SKM-1 treated with dmso at 0.1 percent for 144 hours (cell line): ENCODE measurements at regions not wholly inside any gene's neighbourhood (a gene's known extent, or its start where the extent isn't known, plus 50 kb on each side); places are given as distances from the start of the nearest gene placed in this dataset.
A peak's percentile ranks its signal among the peaks of the same experiment; 100 is the strongest.

Experiments used
- DNase-seq: peaks from one replicate; lab custom pipeline; 2025; ENCODE audit not compliant: unreplicated experiment; lab: John Stamatoyannopoulos, UW

- DNase-seq: no peak
Measured at GRCh38 chr5:164649266-164649665, 1143.8 kb downstream of the MAT2B start.

DNA sequence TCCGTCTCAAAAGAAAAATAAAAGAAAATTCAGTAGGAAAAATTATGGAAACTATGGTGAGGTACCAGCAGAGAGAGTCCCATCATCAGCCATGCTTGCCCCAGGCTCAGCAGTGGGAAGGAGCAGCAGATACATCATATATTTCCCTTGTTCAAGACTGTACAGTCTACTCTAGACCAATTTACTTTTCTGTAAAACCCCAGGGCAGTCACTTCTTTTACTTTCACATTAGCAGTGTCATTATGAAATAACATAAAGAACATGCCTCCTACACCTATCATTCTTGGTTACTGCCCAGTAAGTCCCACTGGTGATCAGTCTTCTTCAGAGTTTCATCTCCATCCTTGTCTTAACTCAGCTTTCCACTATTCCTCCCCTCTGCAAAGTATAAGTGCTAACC lies 1145.0 kb downstream of the MAT2B start:
- no peak for DNase-seq

GRCh38 chr5:164651546-164652275 lies 1146.3 kb downstream of the MAT2B start:
- no peak for DNase-seq

GRCh38 chr5:164652276-164652660 lies 1146.8 kb downstream of the MAT2B start:
- DNase-seq: peak; percentile 31

DNA sequence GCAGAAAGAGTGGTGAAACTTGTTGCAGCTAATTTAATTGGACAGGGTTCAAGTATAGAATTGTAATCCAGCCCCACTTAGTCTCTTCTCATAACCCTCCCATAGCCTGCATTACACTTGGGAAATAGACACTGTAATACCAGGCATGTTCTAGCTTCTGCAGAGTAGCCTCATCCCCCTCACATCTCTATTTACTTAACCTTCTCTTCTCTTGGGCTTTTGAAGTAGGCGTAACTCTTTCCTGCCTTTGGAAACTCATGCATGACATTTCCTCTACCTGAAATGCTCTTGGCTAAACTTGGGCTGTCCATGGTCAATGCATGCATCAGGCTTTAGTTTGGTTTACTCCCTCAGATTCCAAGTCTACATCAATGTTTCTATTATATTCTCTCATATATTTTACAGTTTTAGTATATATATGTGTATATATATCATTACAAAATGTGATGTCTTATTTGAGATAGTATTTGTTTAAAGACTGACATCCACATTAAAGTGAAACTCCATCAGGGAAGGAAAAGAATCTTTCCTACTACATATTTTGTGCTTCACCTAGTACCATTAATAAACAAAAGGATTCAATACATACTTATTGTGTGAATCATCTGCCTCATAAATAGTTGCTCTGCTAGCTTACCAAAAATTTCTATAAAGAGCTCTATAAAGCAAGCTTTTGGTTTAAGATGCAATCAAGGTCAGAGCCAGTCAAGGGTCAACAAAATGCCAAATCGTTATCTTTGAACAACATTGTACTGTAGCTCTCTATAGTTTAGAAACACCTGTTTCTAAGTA lies 1158.0 kb downstream of the MAT2B start:
- DNase-seq: no peak

DNA sequence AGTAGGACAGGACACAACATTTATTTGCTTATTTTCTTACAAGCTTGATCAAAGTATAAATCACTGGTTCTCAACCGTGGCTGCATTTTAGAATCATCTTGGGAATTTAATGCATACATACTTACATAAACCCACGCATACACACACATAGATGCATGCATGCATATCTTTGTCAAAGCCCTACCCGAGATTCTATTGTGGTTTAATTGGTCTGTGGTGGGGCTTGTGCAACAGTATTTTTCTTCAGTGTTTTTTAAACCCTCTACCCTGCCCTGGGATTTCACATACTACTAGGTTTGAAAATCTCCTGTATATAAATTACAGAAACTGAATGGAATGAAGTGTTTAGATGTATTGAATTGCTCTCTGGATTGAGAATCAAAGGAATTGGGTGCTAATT lies 1166.2 kb downstream of the MAT2B start:
- DNase-seq: no peak

GRCh38 chr5:164672205-164672604 lies 1166.8 kb downstream of the MAT2B start:
- DNase-seq: no peak

DNA sequence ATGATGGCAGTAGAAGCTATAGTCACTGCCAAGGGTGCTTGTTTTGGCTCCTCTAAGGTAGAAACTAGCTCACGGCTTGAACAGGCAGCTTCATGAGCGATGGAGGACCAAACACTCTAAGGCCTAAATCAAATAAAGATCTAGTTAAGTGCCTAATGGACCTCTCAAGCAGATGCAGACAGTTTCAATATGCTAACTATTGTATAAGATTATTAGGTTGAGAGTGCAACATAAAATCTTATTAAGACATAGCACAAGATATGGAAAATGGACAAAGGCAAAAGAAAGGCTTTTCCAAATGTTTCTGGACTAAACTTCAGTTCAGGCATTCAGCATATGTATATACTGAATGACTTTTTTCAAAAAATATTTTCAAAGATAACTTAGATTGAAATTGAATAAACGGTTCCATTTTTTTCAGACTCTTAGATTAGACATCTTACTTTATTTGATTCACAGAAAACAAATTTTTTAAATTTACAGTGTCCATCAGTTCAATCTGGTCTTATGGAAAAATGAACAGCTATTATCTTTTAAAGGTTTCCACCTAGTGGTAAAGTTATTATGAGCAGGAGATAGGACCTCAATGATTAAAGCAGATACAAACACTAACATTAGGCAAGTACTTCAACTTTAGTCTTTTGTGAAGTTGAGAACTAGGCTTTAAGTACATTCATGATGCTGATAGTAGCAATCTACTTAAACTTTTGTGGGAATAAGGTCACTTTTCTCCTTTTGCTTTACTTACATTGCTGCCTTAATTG lies 1167.7 kb downstream of the MAT2B start:
- no peak for DNase-seq

DNA sequence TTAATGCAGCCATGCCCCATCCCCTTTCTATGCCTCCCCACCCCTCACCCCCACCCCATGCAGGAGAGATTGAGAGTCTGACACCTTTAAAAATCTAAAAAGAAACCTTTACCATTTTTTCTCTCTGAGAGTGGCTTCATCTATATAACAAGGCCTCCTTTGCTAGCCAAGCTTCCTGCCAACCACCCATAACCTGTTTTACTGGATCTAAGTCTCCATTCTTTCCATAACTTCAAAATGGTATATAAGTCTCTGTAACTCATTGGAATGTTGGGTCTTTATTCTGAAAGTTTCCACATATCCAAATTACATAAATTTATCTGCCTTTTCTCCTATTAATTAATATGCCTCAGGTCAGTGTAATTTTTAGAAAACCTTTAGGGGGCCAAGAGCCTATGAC lies 1174.0 kb downstream of the MAT2B start:
- no peak for DNase-seq

- DNase-seq: no peak
Measured at GRCh38 chr5:164680216-164680615, 1174.8 kb downstream of the MAT2B start.

- no peak for DNase-seq
Measured at GRCh38 chr5:164680812-164681520, 1175.5 kb downstream of the MAT2B start.

- DNase-seq: no peak
Measured at GRCh38 chr5:164687391-164687790, 1182.0 kb downstream of the MAT2B start.

DNA sequence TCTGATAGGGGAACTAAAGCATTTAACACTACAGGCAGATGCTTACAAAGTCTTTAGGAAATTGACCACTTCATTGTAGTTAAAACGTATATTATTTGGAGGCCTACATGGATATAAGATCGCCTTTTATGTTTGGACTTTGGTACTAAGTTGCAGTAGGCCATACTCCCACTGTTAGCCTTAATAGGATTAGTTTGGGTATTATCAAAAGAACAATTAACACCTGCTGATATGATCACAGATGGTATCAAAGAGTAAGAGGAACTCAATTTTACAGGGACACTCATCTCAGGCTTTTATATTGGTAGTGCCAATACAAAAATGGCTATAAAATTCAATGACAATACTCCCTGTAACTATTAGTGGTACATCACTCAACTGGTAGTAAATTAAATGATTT lies 1183.0 kb downstream of the MAT2B start:
- no peak for DNase-seq

GRCh38 chr5:164708831-164709230 lies 1203.4 kb downstream of the MAT2B start:
- DNase-seq: no peak

- DNase-seq: no peak
Measured at GRCh38 chr5:164713682-164714081, 1208.3 kb downstream of the MAT2B start.

- DNase-seq: no peak
Measured at GRCh38 chr5:164721116-164721515, 1215.7 kb downstream of the MAT2B start.

GRCh38 chr5:164721656-164722055 lies 1216.2 kb downstream of the MAT2B start:
- DNase-seq: no peak

- no peak for DNase-seq
Measured at GRCh38 chr5:164722702-164723101, 1217.3 kb downstream of the MAT2B start.

GRCh38 chr5:164727012-164727411 lies 1221.6 kb downstream of the MAT2B start:
- DNase-seq: no peak

DNA sequence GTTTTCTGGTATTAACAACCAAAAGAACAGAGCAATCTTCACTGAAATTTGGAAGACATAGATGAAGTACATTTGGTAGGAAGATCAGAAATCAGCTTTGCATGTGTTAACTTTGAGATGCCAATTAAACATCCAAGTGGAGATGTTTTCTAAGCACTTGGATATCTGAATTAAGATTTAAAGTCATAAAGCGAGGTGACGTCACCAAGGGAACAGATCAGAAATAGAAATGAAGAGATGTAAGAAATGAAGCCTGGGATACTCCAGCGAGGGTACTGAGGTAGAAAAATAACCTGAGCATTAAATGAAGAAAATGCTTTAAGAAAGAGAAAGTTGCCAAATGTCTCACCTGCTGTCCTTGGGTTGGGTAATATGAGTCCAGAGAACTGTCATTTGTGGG lies 1223.3 kb downstream of the MAT2B start:
- DNase-seq: no peak

GRCh38 chr5:164735334-164735733 lies 1229.9 kb downstream of the MAT2B start:
- DNase-seq: no peak
